ENCODE measurements at regions not wholly inside any gene's neighbourhood (a gene's known extent, or its start where the extent isn't known, plus 50 kb on each side); places are given as distances from the start of the nearest gene placed in this dataset.

DNA sequence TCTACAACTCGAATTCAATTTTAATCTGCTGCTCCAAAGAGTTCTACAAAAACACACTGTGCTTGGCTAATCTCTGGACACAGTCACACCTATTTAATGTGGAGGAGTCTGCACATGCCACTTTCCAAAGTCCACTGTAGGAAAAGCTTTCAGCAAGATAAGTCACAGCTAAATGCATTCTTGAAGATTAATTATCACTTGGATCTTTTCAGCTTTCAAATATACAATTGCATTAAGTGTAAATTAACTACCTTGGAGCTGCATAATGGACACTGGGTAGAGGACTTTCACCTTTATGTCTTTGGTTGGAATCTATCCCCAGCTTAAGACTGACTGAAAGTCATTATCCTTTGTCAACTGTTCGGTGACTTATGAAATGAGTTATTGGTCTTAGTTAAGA lies 565.1 kb downstream of the PIK3C3 start:
- intact Hi-C loops (cut with DNase I; ENCODE audit: low total_unique reads), result no loop called here
- Histone ChIP-seq H3K27ac (no peak overlapping the region), H3K27me3 (no peaks in the 10 kb centered on the region), H3K36me3 (ENCODE audit: low read depth, missing control alignments) (no peaks in the 10 kb centered on the region), H3K9me3 (no peaks in the 10 kb centered on the region), H3K4me3 (no peak overlapping the region), H3K4me1 (no peaks in the 10 kb centered on the region)
- DNase-seq, result no peak
- no peak for TF ChIP-seq POLR2A (IDR thresholded peaks at IDR 0.05)
- TF ChIP-seq, protein P1, sequence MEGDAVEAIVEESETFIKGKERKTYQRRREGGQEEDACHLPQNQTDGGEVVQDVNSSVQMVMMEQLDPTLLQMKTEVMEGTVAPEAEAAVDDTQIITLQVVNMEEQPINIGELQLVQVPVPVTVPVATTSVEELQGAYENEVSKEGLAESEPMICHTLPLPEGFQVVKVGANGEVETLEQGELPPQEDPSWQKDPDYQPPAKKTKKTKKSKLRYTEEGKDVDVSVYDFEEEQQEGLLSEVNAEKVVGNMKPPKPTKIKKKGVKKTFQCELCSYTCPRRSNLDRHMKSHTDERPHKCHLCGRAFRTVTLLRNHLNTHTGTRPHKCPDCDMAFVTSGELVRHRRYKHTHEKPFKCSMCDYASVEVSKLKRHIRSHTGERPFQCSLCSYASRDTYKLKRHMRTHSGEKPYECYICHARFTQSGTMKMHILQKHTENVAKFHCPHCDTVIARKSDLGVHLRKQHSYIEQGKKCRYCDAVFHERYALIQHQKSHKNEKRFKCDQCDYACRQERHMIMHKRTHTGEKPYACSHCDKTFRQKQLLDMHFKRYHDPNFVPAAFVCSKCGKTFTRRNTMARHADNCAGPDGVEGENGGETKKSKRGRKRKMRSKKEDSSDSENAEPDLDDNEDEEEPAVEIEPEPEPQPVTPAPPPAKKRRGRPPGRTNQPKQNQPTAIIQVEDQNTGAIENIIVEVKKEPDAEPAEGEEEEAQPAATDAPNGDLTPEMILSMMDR (IDR thresholded peaks at IDR 0.05), result no peak
- 66 to 67% methylated on average over 2 of the region's 2 CpGs for WGBS, 2 donors

DNA sequence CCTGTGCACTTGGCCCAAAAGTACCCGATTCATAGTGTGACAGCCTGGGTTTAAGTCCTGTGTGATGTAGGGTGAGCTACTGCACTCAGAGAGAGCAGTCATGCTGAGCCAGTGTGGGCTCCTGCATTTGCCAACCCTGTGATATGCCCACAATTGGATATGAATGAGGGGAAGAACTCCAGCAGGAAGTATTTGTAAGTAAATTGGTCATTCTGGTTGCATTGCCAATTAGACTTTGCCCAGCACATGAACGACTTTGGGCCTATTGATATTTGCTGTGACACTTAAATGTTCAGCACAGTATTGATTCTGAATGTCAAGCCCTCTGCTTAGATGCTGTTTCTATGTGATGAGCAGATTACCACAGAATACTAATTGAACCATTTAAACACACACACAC lies 570.9 kb downstream of the PIK3C3 start:
- no peaks in the 10 kb centered on the region for H3K4me1 ChIP-seq
- no peak for DNase-seq
- no peak overlapping the region for H3K4me3 ChIP-seq
- WGBS, 2 donors, result 82% methylated on average over 2 of the region's 2 CpGs
- no peaks in the 10 kb centered on the region for H3K9me3 ChIP-seq
- intact Hi-C loops (cut with DNase I; ENCODE audit: low total_unique reads), result no loop called here
- H3K27me3 ChIP-seq, result no peaks in the 10 kb centered on the region
- H3K27ac ChIP-seq, result no peak overlapping the region
- TF ChIP-seq, protein P1 (IDR thresholded peaks at IDR 0.05), result no peak
- TF ChIP-seq POLR2A (IDR thresholded peaks at IDR 0.05), result no peak
- no peaks in the 10 kb centered on the region for H3K36me3 ChIP-seq (ENCODE audit: low read depth, missing control alignments)

DNA sequence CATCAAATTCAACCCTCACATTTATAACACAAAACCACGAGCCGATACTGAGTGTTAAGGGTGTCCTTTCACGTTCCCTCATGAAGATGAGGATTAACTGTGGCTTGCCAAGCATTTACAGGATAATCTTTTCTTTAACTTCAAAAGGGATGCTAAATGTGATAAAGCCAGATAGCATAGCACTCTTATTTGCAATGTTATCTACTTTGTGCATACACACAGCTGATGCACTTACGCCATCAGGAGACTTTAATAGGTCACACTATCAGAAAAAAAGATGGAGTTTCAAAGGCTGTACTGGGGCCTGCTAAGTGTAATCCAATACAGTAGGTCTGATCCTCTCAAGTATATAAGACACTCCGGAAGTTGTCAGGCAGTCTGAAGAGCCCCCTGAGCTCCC lies 572.7 kb downstream of the PIK3C3 start:
- intact Hi-C loops (cut with DNase I; ENCODE audit: low total_unique reads), result no loop called here
- no peaks in the 10 kb centered on the region for H3K4me1 ChIP-seq
- no peak for DNase-seq
- H3K9me3 ChIP-seq, result no peaks in the 10 kb centered on the region
- H3K36me3 ChIP-seq (ENCODE audit: low read depth, missing control alignments), result no peaks in the 10 kb centered on the region
- H3K27me3 ChIP-seq, result no peaks in the 10 kb centered on the region
- H3K27ac ChIP-seq, result no peak overlapping the region
- H3K4me3 ChIP-seq, result no peak overlapping the region
- WGBS, 2 donors, result 92 to 97% methylated on average over 5 of the region's 5 CpGs
- no peak for TF ChIP-seq POLR2A (IDR thresholded peaks at IDR 0.05)
- TF ChIP-seq, protein P1 (IDR thresholded peaks at IDR 0.05), result no peak

DNA sequence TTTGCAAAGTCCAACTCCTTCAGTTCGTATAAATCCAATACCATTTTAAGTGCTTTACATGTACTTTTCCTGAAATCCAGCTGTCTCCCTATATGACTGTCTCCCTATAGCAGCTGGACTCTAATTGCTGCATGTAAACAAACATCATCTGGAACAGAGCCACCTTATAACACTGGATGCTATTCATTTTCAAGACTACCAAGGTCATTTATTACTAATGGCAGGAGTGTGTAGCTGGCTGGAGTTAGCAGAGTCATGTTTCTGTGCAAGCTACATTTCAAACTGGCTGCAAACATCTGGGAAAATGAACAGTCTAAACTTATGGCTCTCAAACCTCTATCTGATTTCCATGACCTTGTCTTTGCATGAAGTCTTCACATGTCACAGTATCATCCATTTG lies 575.2 kb downstream of the PIK3C3 start:
- DNase-seq, result no peak
- no peak for TF ChIP-seq POLR2A (IDR thresholded peaks at IDR 0.05)
- TF ChIP-seq, protein P1 (IDR thresholded peaks at IDR 0.05), result no peak
- no peak overlapping the region for H3K27ac ChIP-seq
- H3K9me3 ChIP-seq, result no peaks in the 10 kb centered on the region
- H3K4me1 ChIP-seq, result no peaks in the 10 kb centered on the region
- no peaks in the 10 kb centered on the region for H3K27me3 ChIP-seq
- no peaks in the 10 kb centered on the region for H3K36me3 ChIP-seq (ENCODE audit: low read depth, missing control alignments)
- H3K4me3 ChIP-seq, result no peak overlapping the region
- intact Hi-C loops (cut with DNase I; ENCODE audit: low total_unique reads), result no loop called here
- WGBS, 2 donors, result 67 to 83% methylated on average over 1 of the region's 1 CpG

DNA sequence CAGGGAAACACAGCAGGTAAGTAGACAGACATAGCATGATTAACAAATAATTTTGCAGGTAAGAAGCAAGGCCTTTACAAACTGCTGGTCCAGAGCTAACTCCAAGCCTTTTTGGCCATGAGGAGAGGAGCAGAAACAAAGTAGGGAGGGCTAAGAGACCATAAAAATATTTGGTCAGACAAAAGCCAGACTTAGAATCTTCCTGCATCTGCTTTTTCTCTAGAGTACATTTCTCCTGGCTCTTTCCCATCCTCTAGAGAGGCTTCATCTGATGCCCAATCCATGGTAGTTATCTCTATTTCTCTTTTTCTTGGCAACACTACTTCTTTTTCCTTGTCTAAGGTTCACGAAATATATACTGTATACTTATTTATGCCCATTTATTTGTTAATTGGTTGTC lies 577.1 kb downstream of the PIK3C3 start:
- H3K27ac ChIP-seq, result no peak overlapping the region
- H3K4me3 ChIP-seq, result no peak overlapping the region
- H3K4me1 ChIP-seq, result no peaks in the 10 kb centered on the region
- H3K9me3 ChIP-seq, result no peaks in the 10 kb centered on the region
- H3K27me3 ChIP-seq, result no peaks in the 10 kb centered on the region
- 58 to 60% methylated on average over 1 of the region's 1 CpG for WGBS, 2 donors
- intact Hi-C loops (cut with DNase I; ENCODE audit: low total_unique reads), result no loop called here
- no peak for DNase-seq
- H3K36me3 ChIP-seq (ENCODE audit: low read depth, missing control alignments), result no peaks in the 10 kb centered on the region
- no peak for TF ChIP-seq POLR2A (IDR thresholded peaks at IDR 0.05)
- TF ChIP-seq, protein P1 (IDR thresholded peaks at IDR 0.05), result no peak

All from testis (tissue), 2 donors.